ENCODE measurements at regions not wholly inside any gene's neighbourhood (a gene's known extent, or its start where the extent isn't known, plus 50 kb on each side); places are given as distances from the start of the nearest gene placed in this dataset.

DNA sequence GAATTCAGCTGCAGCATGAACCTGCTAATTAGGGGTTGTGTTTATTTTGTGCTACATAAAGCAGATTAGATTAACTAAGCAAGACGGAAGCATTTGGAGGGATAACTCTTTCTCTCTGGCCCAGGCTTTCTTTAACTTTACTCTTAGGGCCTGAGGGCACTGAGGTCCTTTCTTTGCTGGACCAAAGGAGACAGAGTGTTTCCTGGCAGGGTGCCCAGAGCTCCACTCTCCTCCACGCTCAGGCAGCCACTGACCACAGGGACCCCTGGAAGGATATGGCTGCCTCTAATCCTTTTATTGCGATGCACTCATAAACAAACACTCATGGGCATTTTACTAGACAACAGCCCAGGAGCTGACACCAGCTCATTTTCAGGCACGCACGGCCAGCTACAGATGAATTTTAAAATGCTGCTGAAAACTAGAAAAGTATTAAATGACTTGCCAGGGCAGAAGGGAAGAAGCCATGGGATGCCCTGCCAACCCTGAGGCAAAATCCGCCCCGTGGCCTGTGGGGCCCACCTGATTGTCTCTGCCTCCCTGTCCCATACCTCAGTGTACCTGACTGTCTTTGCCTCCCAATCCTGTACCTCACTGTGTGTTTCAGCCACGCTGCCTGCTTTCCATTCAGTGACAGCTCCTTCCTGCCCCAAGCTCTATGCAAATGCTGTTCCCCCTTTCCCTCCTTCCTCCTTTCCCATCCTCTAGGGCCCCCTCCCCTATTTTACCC lies 192.6 kb upstream of the NAV2 start:
- H2BK120ac ChIP-seq (replicated peaks; ENCODE audit: low read depth, low read length), result no peak overlapping the region
- H3K23ac ChIP-seq (ENCODE audit: insufficient read length), result no peak overlapping the region
- H4K91ac ChIP-seq (replicated peaks; ENCODE audit: insufficient read length, low read length), result no peak overlapping the region
- no peaks in the 10 kb centered on the region for H3K79me1 ChIP-seq (ENCODE audit: low read depth, low read length)
- 0 out of 2 replicates have a peak, but pooled peaks cover 2% of the 10 kb centered on the region for H3K23me2 ChIP-seq (ENCODE audit: low read depth, low read length)
- H3K4ac ChIP-seq (replicated peaks; ENCODE audit: insufficient read length, low read depth, low read length), result no peak overlapping the region
- no peak for FAIRE-seq
- H4K8ac ChIP-seq (ENCODE audit: extremely low read depth, insufficient read depth, low read length), result no peak overlapping the region
- no peak overlapping the region for H3K4me3 ChIP-seq (ENCODE audit: extremely low read depth in 1 of 4, insufficient read depth in 2 of 4, low read depth in 3 of 4, low read length in 4 of 4)
- H2AK5ac ChIP-seq (ENCODE audit: low read depth, low read length), result no peak overlapping the region
- no peak overlapping the region for H3K14ac ChIP-seq (ENCODE audit: insufficient read length)
- H3K79me2 ChIP-seq (ENCODE audit: control insufficient read depth in 1 of 2, insufficient read depth in 2 of 2, low read length in 2 of 2), result no peaks in the 10 kb centered on the region
- ChIA-PET POLR2A (ENCODE audit: partially characterized antibody) (no interaction called here), CTCF (ENCODE audit: partially characterized antibody) (interaction anchor here (0.6 to 2.4 kb wide), 11 partner anchors 8 to 1188 kb away, joined by 3 to 11 read pairs (median 3); no protein-coding TSS in a partner anchor)
- no peaks in the 10 kb centered on the region; a peak in 1 of 7 replicates for H3K4me1 ChIP-seq (replicated peaks in 1 of 4; ENCODE audit: control insufficient read depth in 3 of 4, insufficient read depth in 4 of 4, low read length in 3 of 4)
- H2BK5ac ChIP-seq (ENCODE audit: low read depth, low read length), result no peak overlapping the region
- 92% methylated on average over 8 of the region's 8 CpGs; no CpG with 5 or more reads in 1 of the 2 experiments for WGBS, 2 experiments (ENCODE audit: extremely low coverage in 1 of 2, insufficient coverage in 1 of 2, insufficient read length in 1 of 2, insufficient replicate concordance in 2 of 2, low coverage in 1 of 2, low lambda C conversion rate in 2 of 2, missing lambda C conversion rate in 1 of 2)
- no peaks in the 10 kb centered on the region for H3K27me3 ChIP-seq (replicated peaks in 1 of 4; ENCODE audit: control insufficient read depth in 3 of 4, extremely low read depth in 1 of 4, insufficient read depth in 3 of 4, low read length in 3 of 4)
- no peak overlapping the region for H2BK12ac ChIP-seq (ENCODE audit: low read depth, low read length)
- H3K4me2 ChIP-seq (ENCODE audit: insufficient read depth in 1 of 2, low read depth in 2 of 2, low read length in 2 of 2), result no peak overlapping the region
- H3K56ac ChIP-seq (replicated peaks; ENCODE audit: insufficient read length, low read depth, low read length), result no peak overlapping the region
- H2BK15ac ChIP-seq (ENCODE audit: low read length), result no peak overlapping the region
- no peak overlapping the region for H2BK20ac ChIP-seq (ENCODE audit: low read length)
- H3K18ac ChIP-seq (ENCODE audit: extremely low read depth, low read length), result no peak overlapping the region
- no peak for DNase-seq (ENCODE audit: low read depth in 1 of 2, low spot score in 2 of 2)
- TF ChIP-seq NRF1 (IDR thresholded peaks at IDR 0.05; ENCODE audit: low read depth, low read length) (no peak), KDM5A (IDR thresholded peaks at IDR 0.05; ENCODE audit: low read length) (no peak), KDM4A (IDR thresholded peaks at IDR 0.05; ENCODE audit: low read depth, low read length, severe bottlenecking) (no peak), BACH1 (IDR thresholded peaks at IDR 0.05; ENCODE audit: low read length) (no peak), RXRA (IDR thresholded peaks at IDR 0.05; ENCODE audit: insufficient read depth, low read depth, low read length) (no peak), ZNF274 (IDR thresholded peaks at IDR 0.05; ENCODE audit: borderline replicate concordance, extremely low read depth, low read length) (no peak), BCL11A (IDR thresholded peaks at IDR 0.05; ENCODE audit: low read depth in 2 of 2, low read length in 2 of 2) (no peak), SIRT6 (IDR thresholded peaks at IDR 0.05; ENCODE audit: low read length) (no peak), CREB1 (IDR thresholded peaks at IDR 0.05) (no peak), MAFK (IDR thresholded peaks at IDR 0.05; ENCODE audit: low read depth, low read length) (no peak), FOSL1 (IDR thresholded peaks at IDR 0.05; ENCODE audit: insufficient read depth, low read depth, low read length) (no peak), ASH2L (IDR thresholded peaks at IDR 0.05; ENCODE audit: low read length) (no peak), RFX5 (IDR thresholded peaks at IDR 0.05; ENCODE audit: borderline replicate concordance, low read depth, low read length) (no peak), TBP (IDR thresholded peaks at IDR 0.05; ENCODE audit: low read depth, low read length) (no peak), HDAC2 (IDR thresholded peaks at IDR 0.05; ENCODE audit: borderline replicate concordance in 1 of 2, low read depth in 2 of 2, low read length in 2 of 2) (no peak)
- H4K20me1 ChIP-seq (replicated peaks in 1 of 2; ENCODE audit: control insufficient read depth in 1 of 2, insufficient read depth in 2 of 2, low read length in 2 of 2), result peaks cover 0 to 2% of the 10 kb centered on the region in 2 experiments
- H3K9me3 ChIP-seq (ENCODE audit: insufficient read depth in 2 of 2, low read depth in 1 of 2, low read length in 1 of 2), result no peaks in the 10 kb centered on the region
- H4K5ac ChIP-seq (ENCODE audit: insufficient read length, low read depth, low read length), result no peak overlapping the region
- H3K9ac ChIP-seq (replicated peaks in 1 of 4; ENCODE audit: extremely low read depth in 1 of 4, low read depth in 3 of 4, low read length in 3 of 4), result no peak overlapping the region
- H2AFZ ChIP-seq (ENCODE audit: low read length), result no peak overlapping the region
- no peaks in the 10 kb centered on the region for H3K36me3 ChIP-seq (ENCODE audit: control insufficient read depth in 2 of 4, insufficient read depth in 4 of 4, low read length in 3 of 4)
- H3K27ac ChIP-seq (ENCODE audit: low read depth, low read length), result no peak overlapping the region
